K562 (cell line): ENCODE measurements at regions not wholly inside any gene's neighbourhood (a gene's known extent, or its start where the extent isn't known, plus 50 kb on each side); places are given as distances from the start of the nearest gene placed in this dataset.

Experiments used
- ATAC-seq: fragments of 200-7000 bp; cut with Tn5 transposase; 3 replicates; pipeline ENCODE4 v1.9.1; 2020; ENCODE audit warnings: moderate library complexity
- BruUV-seq: library from RNA; stranded (reverse); fragments of 400-500 nt; replicated peaks from 2 replicates; lab custom pipeline; 2021; lab: Mats Ljungman, UMichigan
- CTCF ChIA-PET: fragments of 300-600 bp; formaldehyde crosslinking; extraction: SDS; loops from one replicate; lab custom pipeline; 2021; ENCODE audit warnings: low intra/inter-chr PET ratio; lab: Yijun Ruan, JAX
- POLR2A ChIA-PET: fragments of 300-600, 350-650 bp; sonication (Branson Sonifier 250); formaldehyde crosslinking; extraction: SDS; loops from one replicate; lab custom pipeline; 2021; ENCODE audit warnings: antibody characterized with exemption, inconsistent platforms; lab: Yijun Ruan, JAX
- DNase-seq, 4 experiments: peaks; one replicate each; pipeline versions ENCODE4 v3.0.0 to v3.0.0-alpha.2; 2011 to 2018; ENCODE audit warnings: low spot score in 3 of 4, mixed read lengths in 3 of 4; ENCODE audit errors: extremely low read depth in 1 of 4
- FAIRE-seq: peaks from 2 replicates; lab custom pipeline; 2011; peaks lifted over from hg19 to GRCh38; lab: Jason Lieb, UNC
- H2AFZ ChIP-seq: 2 replicates; pipeline ENCODE4 v1.6.0; 2011; ENCODE audit warnings: low read depth, low read length, control low read depth, inconsistent platforms
- H3K27ac ChIP-seq: fragments of 200-600 bp; 3 replicates; pipeline ENCODE4 v1.8.0; 2011; ENCODE audit warnings: low read depth, mild to moderate bottlenecking, control low read depth, inconsistent platforms, low read length, moderate library complexity, mixed read lengths; ENCODE audit errors: extremely low read depth
- H3K27me3 ChIP-seq, 2 experiments: fragments of 300-600 bp in 1 of 2; 2 replicates in 1 of 2; 3 replicates in 1 of 2; pipeline versions ENCODE4 v1.6.0 to v1.8.0; 2011; ENCODE audit warnings: inconsistent platforms in 2 of 2, low read length in 2 of 2, mild to moderate bottlenecking in 1 of 2, mixed read lengths in 1 of 2, moderate library complexity in 1 of 2; ENCODE audit not compliant: control insufficient read depth in 2 of 2, insufficient read depth in 2 of 2
- H3K36me3 ChIP-seq: fragments of 300-600 bp; 3 replicates; pipeline ENCODE4 v1.8.0; 2011; ENCODE audit warnings: mild to moderate bottlenecking, low read length, inconsistent platforms; ENCODE audit not compliant: control insufficient read depth, insufficient read depth
- H3K4me1 ChIP-seq, 2 experiments: fragments of 200-600 bp in 1 of 2; replicated peaks in 1 of 2; 2 replicates in 1 of 2; 3 replicates in 1 of 2; pipeline versions ENCODE4 v1.5.1 to v1.8.0; 2011; ENCODE audit warnings: inconsistent platforms in 2 of 2, low read length in 2 of 2, mild to moderate bottlenecking in 1 of 2, mixed read lengths in 1 of 2, moderate library complexity in 1 of 2; ENCODE audit not compliant: control insufficient read depth in 2 of 2, insufficient read depth in 2 of 2
- H3K4me2 ChIP-seq: 2 replicates; pipeline ENCODE4 v1.6.1; 2011; ENCODE audit warnings: low read length, control low read depth, inconsistent platforms, mixed read lengths; ENCODE audit not compliant: insufficient read depth
- H3K4me3 ChIP-seq: fragments of 200-600 bp; sonication (generic), shearing (Covaris generic); 2 replicates; pipeline ENCODE4 v1.5.1; 2016; ENCODE audit warnings: control low read depth, inconsistent platforms
- H3K79me2 ChIP-seq: fragments of 200-600 bp; 3 replicates; pipeline ENCODE4 v1.8.0; 2011; ENCODE audit warnings: low read length, inconsistent platforms; ENCODE audit not compliant: control insufficient read depth, insufficient read depth
- H3K9ac ChIP-seq, 2 experiments: 2 replicates each; pipeline versions ENCODE4 v1.6.0 to v1.6.1; 2011; ENCODE audit warnings: low read depth in 2 of 2, low read length in 2 of 2, control low read depth in 1 of 2, inconsistent platforms in 1 of 2, mild to moderate bottlenecking in 1 of 2, mixed read lengths in 1 of 2; ENCODE audit not compliant: insufficient read depth in 1 of 2
- H3K9me1 ChIP-seq: one replicate; pipeline ENCODE4 v1.6.0; 2011; ENCODE audit warnings: inconsistent platforms, mild to moderate bottlenecking, low read length, moderate library complexity; ENCODE audit not compliant: control insufficient read depth, insufficient read depth
- H3K9me3 ChIP-seq: replicated peaks from 2 replicates; pipeline ENCODE4 v1.5.1; 2011; ENCODE audit warnings: low read depth, low read length, inconsistent platforms; ENCODE audit not compliant: control insufficient read depth, insufficient read depth
- H4K20me1 ChIP-seq: replicated peaks from 2 replicates; pipeline ENCODE4 v1.6.1; 2011; ENCODE audit warnings: low read length, inconsistent platforms, mixed read lengths; ENCODE audit not compliant: control insufficient read depth, insufficient read depth
- BRCA1 ChIP-seq, 2 experiments: fragments of 450-650 bp in 1 of 2; sonication (generic) in 1 of 2; formaldehyde crosslinking in 1 of 2; IDR thresholded peaks; 2 replicates each; pipeline versions ENCODE4 v1.5.0 to v1.6.1; 2017 to 2020; ENCODE audit warnings: mild to moderate bottlenecking in 1 of 2, missing genetic modification reagents in 1 of 2
- HIVEP1 ChIP-seq: fragments of 250-450 bp; sonication (Bioruptor Pico); IDR thresholded peaks from 2 replicates; pipeline ENCODE4 v1.4.0; 2020; ENCODE audit warnings: mild to moderate bottlenecking
- ILK ChIP-seq: fragments of 450-650 bp; IDR thresholded peaks from 2 replicates; pipeline ENCODE4 v1.6.1; 2016; ENCODE audit warnings: missing genetic modification characterization, low read depth, mild to moderate bottlenecking, missing compliant biosample characterization, moderate library complexity, borderline replicate concordance
- MEF2A ChIP-seq: IDR thresholded peaks from 2 replicates; pipeline ENCODE4 v1.6.1; 2011; ENCODE audit warnings: low read depth, mild to moderate bottlenecking, low read length, moderate library complexity; ENCODE audit not compliant: control insufficient read depth
- NCOA2 ChIP-seq, 2 experiments: fragments of 450-650 bp; IDR thresholded peaks; 2 replicates each; pipeline ENCODE4 v1.6.1; 2018; ENCODE audit warnings: mild to moderate bottlenecking in 2 of 2, moderate library complexity in 1 of 2; ENCODE audit not compliant: partially characterized antibody in 2 of 2
- NR2F6 ChIP-seq: fragments of 450-650 bp; formaldehyde crosslinking; IDR thresholded peaks from 2 replicates; pipeline ENCODE4 v1.4.0; 2020; ENCODE audit warnings: mild to moderate bottlenecking
- PTTG1 ChIP-seq: fragments of 450-650 bp; IDR thresholded peaks from 2 replicates; pipeline ENCODE4 v1.6.1; 2016; ENCODE audit warnings: low read depth, mild to moderate bottlenecking, missing genetic modification characterization, missing compliant biosample characterization
- ZNF76 ChIP-seq: fragments of 250-450 bp; sonication (Bioruptor Pico); IDR thresholded peaks from 2 replicates; pipeline ENCODE4 v1.4.0; 2020; ENCODE audit warnings: mild to moderate bottlenecking, moderate library complexity, borderline replicate concordance
- in situ Hi-C: fragments of 300-500 bp; cut with MboI; formaldehyde crosslinking; loops from 4 replicates; pipeline ENCODE4 v1.15.0; 2018; ENCODE audit warnings: inconsistent platforms, mixed read lengths
- intact Hi-C: fragments of 100-400 bp; cut with micrococcal nuclease; formaldehyde crosslinking; loops from 2 replicates; pipeline ENCODE4 v1.14.2; 2022
- TF ChIP-seq, protein P1 (sequence below): fragments of 250-450 bp; sonication (Bioruptor Pico); IDR thresholded peaks from 2 replicates; pipeline ENCODE4 v1.6.1; 2021; ENCODE audit warnings: mild to moderate bottlenecking
- TF ChIP-seq, protein P2 (sequence below): fragments of 200-800 bp; sonication (Bioruptor generic); IDR thresholded peaks from 2 replicates; pipeline ENCODE4 v1.6.1; 2017; ENCODE audit warnings: missing genetic modification characterization, missing compliant biosample characterization
- TF ChIP-seq, protein P3 (sequence below), 2 experiments: fragments of 450-650 bp; conservative IDR thresholded peaks; 2 replicates each; pipeline ENCODE4 v1.6.1; 2017; ENCODE audit warnings: mild to moderate bottlenecking in 2 of 2, moderate library complexity in 2 of 2
- TF ChIP-seq, protein P4 (sequence below): fragments of 450-650 bp; conservative IDR thresholded peaks from 2 replicates; pipeline ENCODE4 v1.6.1; 2016; ENCODE audit warnings: missing genetic modification characterization, low read depth, mild to moderate bottlenecking, control low read depth, missing compliant biosample characterization

DNA sequence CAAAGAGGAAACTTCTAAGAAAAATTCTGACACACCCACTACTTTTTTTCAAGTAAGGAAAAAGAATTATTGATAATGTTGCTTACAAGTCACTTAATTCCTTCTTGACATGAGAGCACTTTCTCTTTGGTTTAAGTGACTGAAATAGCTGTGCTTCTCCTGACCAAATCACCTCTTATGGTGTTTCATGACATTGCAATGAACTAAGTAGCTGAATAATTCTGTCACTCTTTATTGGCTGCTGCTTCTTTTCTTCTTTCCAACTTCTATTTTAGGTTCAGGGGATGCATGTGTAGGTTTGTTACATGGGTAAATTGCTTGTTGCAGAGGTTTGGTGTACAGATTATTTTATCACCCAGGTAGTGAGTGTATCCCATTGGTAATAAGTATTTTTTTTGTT, 447.6 kb upstream of the NETO1 start:
- Histone ChIP-seq H3K27me3 (no peaks in the 10 kb centered on the region), H3K27ac (no peak overlapping the region), H4K20me1 (no peaks in the 10 kb centered on the region), H3K4me2 (no peak overlapping the region), H3K36me3 (no peaks in the 10 kb centered on the region), H3K79me2 (no peaks in the 10 kb centered on the region), H3K4me1 (no peaks in the 10 kb centered on the region), H3K9me3 (no peaks in the 10 kb centered on the region), H3K9ac (no peak overlapping the region), H2AFZ (no peak overlapping the region), H3K9me1 (no peaks in the 10 kb centered on the region), H3K4me3 (no peak overlapping the region)
- ChIA-PET POLR2A (no interaction called here), CTCF (no interaction called here)
- no TSS peak for BruUV-seq
- TF ChIP-seq MEF2A (no peak), PTTG1 (tag) (no peak), ILK (tag) (no peak), HIVEP1 (CRISPR knock-in tag) (no peak)
- TF ChIP-seq, protein P1, sequence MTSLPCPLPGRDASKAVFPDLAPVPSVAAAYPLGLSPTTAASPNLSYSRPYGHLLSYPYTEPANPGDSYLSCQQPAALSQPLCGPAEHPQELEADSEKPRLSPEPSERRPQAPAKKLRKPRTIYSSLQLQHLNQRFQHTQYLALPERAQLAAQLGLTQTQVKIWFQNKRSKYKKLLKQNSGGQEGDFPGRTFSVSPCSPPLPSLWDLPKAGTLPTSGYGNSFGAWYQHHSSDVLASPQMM: no peak
- intact Hi-C loops (no loop called here), in situ Hi-C loops (no loop called here)
- DNase-seq: no peak
- no peak for FAIRE-seq
- no peak for ATAC-seq

DNA sequence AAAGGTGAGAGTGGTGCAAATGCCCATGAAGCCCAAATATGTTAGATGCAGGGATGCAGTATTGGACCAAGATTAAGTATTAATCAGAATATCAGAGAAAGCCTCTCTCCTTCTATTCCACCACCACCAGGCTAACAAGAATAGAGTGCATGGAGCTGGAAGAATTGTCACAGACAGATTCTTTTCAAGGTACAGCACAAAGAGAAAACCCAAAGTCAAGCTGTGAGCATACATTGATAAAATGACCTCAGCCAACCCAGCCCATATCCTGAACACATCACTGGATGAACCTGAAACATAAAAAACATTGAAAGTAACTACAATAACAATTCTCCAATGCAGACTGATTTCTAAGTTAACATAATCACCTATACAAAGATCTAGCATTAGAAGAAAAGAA, 445.7 kb upstream of the NETO1 start:
- ATAC-seq (no peak), FAIRE-seq (no peak), DNase-seq (no peak)
- Histone ChIP-seq H3K9me3 (no peaks in the 10 kb centered on the region), H3K4me2 (no peak overlapping the region), H3K27me3 (no peaks in the 10 kb centered on the region), H3K27ac (no peak overlapping the region), H3K4me1 (no peaks in the 10 kb centered on the region), H4K20me1 (no peaks in the 10 kb centered on the region), H3K9ac (no peak overlapping the region), H3K4me3 (no peak overlapping the region), H3K36me3 (no peaks in the 10 kb centered on the region), H3K9me1 (no peaks in the 10 kb centered on the region), H3K79me2 (no peaks in the 10 kb centered on the region), H2AFZ (no peak overlapping the region)
- ChIA-PET POLR2A (no interaction called here), CTCF (no interaction called here)
- BruUV-seq: no TSS peak
- intact Hi-C loops: no loop called here
- in situ Hi-C loops: no loop called here
- TF ChIP-seq NCOA2 (IDR thresholded peaks at IDR 0.05; ENCODE audit: partially characterized antibody in 2 of 2) (no peak), NR2F6 (CRISPR knock-in tag) (no peak), BRCA1 (IDR thresholded peaks at IDR 0.05) (no peak), BRCA1 (CRISPR knock-in tag; IDR thresholded peaks at IDR 0.05) (no peak), ZNF76 (CRISPR knock-in tag) (no peak)
- TF ChIP-seq, protein P2, sequence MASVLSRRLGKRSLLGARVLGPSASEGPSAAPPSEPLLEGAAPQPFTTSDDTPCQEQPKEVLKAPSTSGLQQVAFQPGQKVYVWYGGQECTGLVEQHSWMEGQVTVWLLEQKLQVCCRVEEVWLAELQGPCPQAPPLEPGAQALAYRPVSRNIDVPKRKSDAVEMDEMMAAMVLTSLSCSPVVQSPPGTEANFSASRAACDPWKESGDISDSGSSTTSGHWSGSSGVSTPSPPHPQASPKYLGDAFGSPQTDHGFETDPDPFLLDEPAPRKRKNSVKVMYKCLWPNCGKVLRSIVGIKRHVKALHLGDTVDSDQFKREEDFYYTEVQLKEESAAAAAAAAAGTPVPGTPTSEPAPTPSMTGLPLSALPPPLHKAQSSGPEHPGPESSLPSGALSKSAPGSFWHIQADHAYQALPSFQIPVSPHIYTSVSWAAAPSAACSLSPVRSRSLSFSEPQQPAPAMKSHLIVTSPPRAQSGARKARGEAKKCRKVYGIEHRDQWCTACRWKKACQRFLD (CRISPR knock-in tag): no peak
- TF ChIP-seq, protein P3, sequence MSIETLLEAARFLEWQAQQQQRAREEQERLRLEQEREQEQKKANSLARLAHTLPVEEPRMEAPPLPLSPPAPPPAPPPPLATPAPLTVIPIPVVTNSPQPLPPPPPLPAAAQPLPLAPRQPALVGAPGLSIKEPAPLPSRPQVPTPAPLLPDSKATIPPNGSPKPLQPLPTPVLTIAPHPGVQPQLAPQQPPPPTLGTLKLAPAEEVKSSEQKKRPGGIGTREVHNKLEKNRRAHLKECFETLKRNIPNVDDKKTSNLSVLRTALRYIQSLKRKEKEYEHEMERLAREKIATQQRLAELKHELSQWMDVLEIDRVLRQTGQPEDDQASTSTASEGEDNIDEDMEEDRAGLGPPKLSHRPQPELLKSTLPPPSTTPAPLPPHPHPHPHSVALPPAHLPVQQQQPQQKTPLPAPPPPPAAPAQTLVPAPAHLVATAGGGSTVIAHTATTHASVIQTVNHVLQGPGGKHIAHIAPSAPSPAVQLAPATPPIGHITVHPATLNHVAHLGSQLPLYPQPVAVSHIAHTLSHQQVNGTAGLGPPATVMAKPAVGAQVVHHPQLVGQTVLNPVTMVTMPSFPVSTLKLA (conservative IDR thresholded peaks at IDR 0.05): no peak
- TF ChIP-seq, protein P4, sequence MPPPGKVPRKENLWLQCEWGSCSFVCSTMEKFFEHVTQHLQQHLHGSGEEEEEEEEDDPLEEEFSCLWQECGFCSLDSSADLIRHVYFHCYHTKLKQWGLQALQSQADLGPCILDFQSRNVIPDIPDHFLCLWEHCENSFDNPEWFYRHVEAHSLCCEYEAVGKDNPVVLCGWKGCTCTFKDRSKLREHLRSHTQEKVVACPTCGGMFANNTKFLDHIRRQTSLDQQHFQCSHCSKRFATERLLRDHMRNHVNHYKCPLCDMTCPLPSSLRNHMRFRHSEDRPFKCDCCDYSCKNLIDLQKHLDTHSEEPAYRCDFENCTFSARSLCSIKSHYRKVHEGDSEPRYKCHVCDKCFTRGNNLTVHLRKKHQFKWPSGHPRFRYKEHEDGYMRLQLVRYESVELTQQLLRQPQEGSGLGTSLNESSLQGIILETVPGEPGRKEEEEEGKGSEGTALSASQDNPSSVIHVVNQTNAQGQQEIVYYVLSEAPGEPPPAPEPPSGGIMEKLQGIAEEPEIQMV: no peak
